Chondrocyte (in vitro differentiated cells): ENCODE measurements at regions not wholly inside any gene's neighbourhood (a gene's known extent, or its start where the extent isn't known, plus 50 kb on each side); places are given as distances from the start of the nearest gene placed in this dataset.
A peak's percentile ranks its signal among the peaks of the same experiment; 100 is the strongest.

ENCODE experiments used
- DNase-seq: peaks from one replicate; pipeline ENCODE4 v3.0.0; 2021; ENCODE audit warnings: mixed read lengths, low spot score
- H3K27ac Mint-ChIP-seq: one replicate; pipeline ENCODE4 v1.8.0; 2021; ENCODE audit warnings: mild to moderate bottlenecking, moderate library complexity, mixed read lengths; ENCODE audit not compliant: unreplicated experiment
- H3K27me3 Mint-ChIP-seq: 2 replicates; pipeline ENCODE4 v1.8.0; 2021; ENCODE audit warnings: low read depth, mixed read lengths
- H3K36me3 Mint-ChIP-seq: 2 replicates; pipeline ENCODE4 v1.8.0; 2021; ENCODE audit warnings: low read depth, mixed read lengths
- H3K4me1 Mint-ChIP-seq: 2 replicates; pipeline ENCODE4 v1.8.0; 2021; ENCODE audit warnings: low read depth, mild to moderate bottlenecking, mixed read lengths
- H3K4me3 Mint-ChIP-seq: one replicate; pipeline ENCODE4 v1.8.0; 2021; ENCODE audit warnings: mild to moderate bottlenecking, moderate library complexity, mixed read lengths; ENCODE audit not compliant: unreplicated experiment
- H3K9me3 Mint-ChIP-seq: 2 replicates; pipeline ENCODE4 v1.8.0; 2021; ENCODE audit warnings: low read depth, mixed read lengths
- TF ChIP-seq, protein P1 (sequence below): fragments of 200-600 bp; sonication (generic); IDR thresholded peaks from 2 replicates; pipeline ENCODE4 v1.5.0; 2021; ENCODE audit warnings: antibody characterized with exemption, mild to moderate bottlenecking, moderate library complexity

DNA sequence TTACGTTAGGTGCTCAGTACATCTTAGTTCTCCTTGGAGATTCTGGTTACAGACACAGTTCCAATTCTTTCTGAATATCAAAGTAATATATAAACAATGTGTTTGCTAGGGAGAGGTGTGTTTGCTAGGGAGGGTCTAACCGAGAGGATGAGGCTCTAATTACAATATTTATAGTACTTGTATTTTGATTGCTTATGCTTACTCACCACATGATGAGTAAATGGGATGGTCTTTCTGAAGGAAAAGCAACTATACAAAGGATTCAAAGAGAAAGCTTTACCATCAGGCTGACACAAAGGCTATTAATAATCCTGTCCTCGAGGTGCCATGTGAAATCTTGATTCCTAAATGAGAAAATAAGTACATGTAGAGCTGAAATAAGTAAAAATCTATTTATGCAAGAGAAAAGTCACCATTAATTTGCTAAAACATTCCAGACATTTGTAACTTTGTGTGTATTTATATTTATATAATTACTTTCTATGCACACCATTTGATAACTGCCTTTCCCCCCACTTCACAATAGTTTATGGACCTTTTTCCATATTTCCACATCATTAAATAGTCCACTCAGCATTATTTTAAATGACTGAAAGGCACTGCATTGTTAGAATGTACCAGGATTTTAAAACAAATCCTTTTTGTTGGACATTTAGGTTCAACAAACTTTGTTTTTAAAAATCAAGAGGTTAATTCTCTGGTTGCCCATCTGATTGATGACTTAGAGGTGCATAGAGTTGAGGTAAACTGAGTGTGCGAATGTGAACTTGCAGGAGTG is 94.5 kb upstream of the FN1 start:
- no peak for DNase-seq
- Mint-ChIP-seq H3K4me1 (peaks cover 91% of the 10 kb centered on the region), H3K27me3 (no peaks in the 10 kb centered on the region), H3K4me3 (no peak overlapping the region), H3K36me3 (peaks cover 6% of the 10 kb centered on the region), H3K9me3 (peaks cover 18% of the 10 kb centered on the region), H3K27ac (peak overlapping the region; percentile 93)
- TF ChIP-seq, protein P1, sequence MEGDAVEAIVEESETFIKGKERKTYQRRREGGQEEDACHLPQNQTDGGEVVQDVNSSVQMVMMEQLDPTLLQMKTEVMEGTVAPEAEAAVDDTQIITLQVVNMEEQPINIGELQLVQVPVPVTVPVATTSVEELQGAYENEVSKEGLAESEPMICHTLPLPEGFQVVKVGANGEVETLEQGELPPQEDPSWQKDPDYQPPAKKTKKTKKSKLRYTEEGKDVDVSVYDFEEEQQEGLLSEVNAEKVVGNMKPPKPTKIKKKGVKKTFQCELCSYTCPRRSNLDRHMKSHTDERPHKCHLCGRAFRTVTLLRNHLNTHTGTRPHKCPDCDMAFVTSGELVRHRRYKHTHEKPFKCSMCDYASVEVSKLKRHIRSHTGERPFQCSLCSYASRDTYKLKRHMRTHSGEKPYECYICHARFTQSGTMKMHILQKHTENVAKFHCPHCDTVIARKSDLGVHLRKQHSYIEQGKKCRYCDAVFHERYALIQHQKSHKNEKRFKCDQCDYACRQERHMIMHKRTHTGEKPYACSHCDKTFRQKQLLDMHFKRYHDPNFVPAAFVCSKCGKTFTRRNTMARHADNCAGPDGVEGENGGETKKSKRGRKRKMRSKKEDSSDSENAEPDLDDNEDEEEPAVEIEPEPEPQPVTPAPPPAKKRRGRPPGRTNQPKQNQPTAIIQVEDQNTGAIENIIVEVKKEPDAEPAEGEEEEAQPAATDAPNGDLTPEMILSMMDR = no peak

DNA sequence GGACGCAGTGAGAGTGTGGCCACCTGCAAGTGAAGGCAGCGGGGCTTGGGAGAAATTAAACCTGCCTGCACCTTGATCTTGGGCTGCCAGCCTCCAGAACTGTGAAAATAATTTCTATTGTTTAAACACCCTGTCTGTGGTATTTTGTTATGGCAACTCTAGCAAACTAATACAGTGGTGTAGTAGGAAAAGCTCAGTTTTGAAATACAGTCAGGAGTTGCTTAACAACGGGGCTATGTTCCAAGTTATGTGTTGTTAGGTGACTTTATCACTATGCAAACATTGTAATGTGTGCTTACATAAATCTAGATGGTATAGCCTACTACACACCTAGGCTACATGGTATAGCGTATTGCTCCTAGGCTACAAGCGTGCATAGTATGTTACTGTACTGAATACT is 93.4 kb upstream of the FN1 start:
- peaks cover 82% of the 10 kb centered on the region for H3K4me1 Mint-ChIP-seq
- peaks cover 1% of the 10 kb centered on the region for H3K36me3 Mint-ChIP-seq
- DNase-seq = no peak
- H3K27me3 Mint-ChIP-seq = no peaks in the 10 kb centered on the region
- TF ChIP-seq, protein P1 = no peak
- H3K4me3 Mint-ChIP-seq = no peak overlapping the region
- H3K9me3 Mint-ChIP-seq = peaks cover 9% of the 10 kb centered on the region
- H3K27ac Mint-ChIP-seq = peak overlapping the region; percentile 99

DNA sequence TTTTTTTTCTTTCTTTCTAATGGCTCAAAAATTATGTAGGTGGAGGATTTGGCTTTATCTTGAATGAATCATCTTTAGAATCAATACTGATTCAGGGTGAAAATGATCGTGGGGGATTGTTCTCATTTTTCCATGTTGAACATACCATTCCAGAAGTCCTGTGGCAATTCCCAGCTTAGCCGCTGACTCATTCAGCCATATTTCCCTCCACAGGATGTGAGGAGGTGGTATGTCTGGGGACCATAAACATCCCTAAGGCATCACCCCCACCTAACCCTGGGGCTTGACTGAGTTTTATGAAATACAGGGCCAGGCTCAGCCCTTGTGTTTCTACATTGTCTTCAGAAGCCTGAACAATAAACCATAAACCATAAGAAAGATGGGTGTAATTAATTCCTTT is 92.7 kb upstream of the FN1 start:
- H3K4me1 Mint-ChIP-seq = peaks cover 85% of the 10 kb centered on the region
- peak overlapping the region; percentile 99 for H3K27ac Mint-ChIP-seq
- TF ChIP-seq, protein P1 = no peak
- no peak overlapping the region for H3K4me3 Mint-ChIP-seq
- peaks cover 1% of the 10 kb centered on the region for H3K36me3 Mint-ChIP-seq
- peaks cover 9% of the 10 kb centered on the region for H3K9me3 Mint-ChIP-seq
- no peaks in the 10 kb centered on the region for H3K27me3 Mint-ChIP-seq
- DNase-seq = no peak

DNA sequence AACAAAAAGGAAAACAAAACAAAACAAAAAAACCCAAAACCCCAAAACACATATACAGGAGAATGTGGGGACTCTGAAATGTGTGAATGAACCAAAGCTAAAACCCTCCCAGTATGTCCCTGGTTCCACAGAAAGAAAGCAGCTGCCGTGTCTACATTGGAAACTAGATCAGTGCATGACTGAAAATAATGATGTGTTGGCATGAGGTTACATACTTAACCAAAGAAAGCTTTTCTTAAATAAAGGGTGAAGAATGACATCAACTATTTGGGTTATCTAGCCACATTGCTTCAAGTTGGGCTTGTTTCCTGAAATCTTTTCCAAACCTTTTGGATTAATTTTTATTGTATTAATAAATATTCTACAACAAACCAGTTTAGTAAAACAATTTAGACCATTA is 91.9 kb upstream of the FN1 start:
- no peak for DNase-seq
- peaks cover 81% of the 10 kb centered on the region for H3K4me1 Mint-ChIP-seq
- peaks cover 3% of the 10 kb centered on the region for H3K9me3 Mint-ChIP-seq
- no peaks in the 10 kb centered on the region for H3K36me3 Mint-ChIP-seq
- H3K4me3 Mint-ChIP-seq = no peak overlapping the region
- H3K27me3 Mint-ChIP-seq = no peaks in the 10 kb centered on the region
- H3K27ac Mint-ChIP-seq = peak overlapping the region; percentile 99
- TF ChIP-seq, protein P1 = no peak

DNA sequence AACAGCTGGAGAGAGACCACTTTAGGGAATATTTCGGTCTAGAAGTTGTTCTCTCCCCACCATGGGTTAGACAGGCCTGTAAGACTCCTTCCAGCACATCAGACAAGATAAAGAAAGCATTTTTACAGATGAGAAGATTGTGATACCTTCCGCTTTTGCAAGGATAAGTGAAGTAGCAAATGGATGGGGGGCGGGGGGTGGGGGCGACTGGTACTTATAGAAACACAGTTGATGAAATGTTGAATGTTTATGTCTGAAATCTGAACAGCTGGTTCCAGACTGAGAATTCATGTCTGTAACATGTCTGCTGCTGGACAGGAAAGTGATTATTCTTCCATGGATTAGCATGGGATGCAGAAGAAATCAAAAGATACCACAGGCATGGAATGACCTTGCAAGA is 90.5 kb upstream of the FN1 start:
- Mint-ChIP-seq H3K36me3 (no peaks in the 10 kb centered on the region), H3K27me3 (no peaks in the 10 kb centered on the region), H3K4me1 (peaks cover 78% of the 10 kb centered on the region), H3K9me3 (peaks cover 3% of the 10 kb centered on the region), H3K4me3 (no peak overlapping the region), H3K27ac (peak overlapping the region; percentile 81)
- no peak for DNase-seq
- TF ChIP-seq, protein P1 = no peak
